HEK293T (cell line): ENCODE measurements at regions not wholly inside any gene's neighbourhood (a gene's known extent, or its start where the extent isn't known, plus 50 kb on each side); places are given as distances from the start of the nearest gene placed in this dataset.

ENCODE experiments used
- CTCF ChIA-PET: fragments of 350-600 bp; formaldehyde crosslinking; extraction: SDS; loops from one replicate; lab custom pipeline; 2021; ENCODE audit warnings: antibody characterized with exemption, inconsistent platforms; lab: Yijun Ruan, JAX
- POLR2A ChIA-PET: fragments of 350-600 bp; formaldehyde crosslinking; extraction: SDS; loops from one replicate; lab custom pipeline; 2020; ENCODE audit warnings: antibody characterized with exemption, inconsistent platforms; lab: Yijun Ruan, JAX
- DNase-seq: peaks from one replicate; pipeline ENCODE4 v3.0.0; 2012; ENCODE audit warnings: mixed read lengths; ENCODE audit errors: extremely low spot score
- ARNT ChIP-seq: fragments of 450-650 bp; IDR thresholded peaks from 2 replicates; pipeline ENCODE4 v1.6.1; 2017; ENCODE audit warnings: mild to moderate bottlenecking
- BHLHE40 ChIP-seq: fragments of 450-650 bp; IDR thresholded peaks from 2 replicates; pipeline ENCODE4 v1.6.1; 2016; ENCODE audit warnings: mild to moderate bottlenecking, moderate library complexity, borderline replicate concordance
- CTBP1 ChIP-seq: fragments of 450-650 bp; IDR thresholded peaks from 2 replicates; pipeline ENCODE4 v1.6.1; 2016; ENCODE audit warnings: borderline replicate concordance
- ELF4 ChIP-seq: fragments of 450-650 bp; IDR thresholded peaks from 2 replicates; pipeline ENCODE4 v1.6.1; 2017; ENCODE audit warnings: antibody characterized with exemption
- FOXA1 ChIP-seq: fragments of 450-650 bp; IDR thresholded peaks from 2 replicates; pipeline ENCODE4 v1.6.1; 2016; ENCODE audit warnings: mild to moderate bottlenecking
- FOXK2 ChIP-seq: fragments of 450-650 bp; IDR thresholded peaks from 2 replicates; pipeline ENCODE4 v1.6.1; 2016; ENCODE audit warnings: mild to moderate bottlenecking
- FOXM1 ChIP-seq: fragments of 450-650 bp; IDR thresholded peaks from 2 replicates; pipeline ENCODE4 v1.6.1; 2017; ENCODE audit warnings: mild to moderate bottlenecking, borderline replicate concordance
- HDGF ChIP-seq: fragments of 450-650 bp; IDR thresholded peaks from 2 replicates; pipeline ENCODE4 v1.6.1; 2017; ENCODE audit warnings: antibody characterized with exemption, borderline replicate concordance
- L3MBTL2 ChIP-seq: fragments of 450-650 bp; conservative IDR thresholded peaks from 2 replicates; pipeline ENCODE4 v1.6.1; 2016; ENCODE audit warnings: mild to moderate bottlenecking
- LEF1 ChIP-seq: fragments of 450-650 bp; IDR thresholded peaks from 2 replicates; pipeline ENCODE4 v1.6.1; 2017; ENCODE audit warnings: mild to moderate bottlenecking, borderline replicate concordance
- NFRKB ChIP-seq: fragments of 450-650 bp; IDR thresholded peaks from 2 replicates; pipeline ENCODE4 v1.6.1; 2016; ENCODE audit warnings: mild to moderate bottlenecking, moderate library complexity
- SP1 ChIP-seq: fragments of 450-650 bp; IDR thresholded peaks from 2 replicates; pipeline ENCODE4 v1.6.1; 2017
- SUZ12 ChIP-seq: fragments of 450-650 bp; IDR thresholded peaks from 2 replicates; pipeline ENCODE4 v1.6.1; 2016; ENCODE audit warnings: mild to moderate bottlenecking
- TARDBP ChIP-seq: fragments of 450-650 bp; IDR thresholded peaks from 2 replicates; pipeline ENCODE4 v1.6.1; 2016
- ZNF384 ChIP-seq: fragments of 450-650 bp; IDR thresholded peaks from 2 replicates; pipeline ENCODE4 v1.6.1; 2016
- TF ChIP-seq, protein P1 (sequence below): fragments of 450-650 bp; IDR thresholded peaks from 2 replicates; pipeline ENCODE4 v1.6.1; 2016

DNA sequence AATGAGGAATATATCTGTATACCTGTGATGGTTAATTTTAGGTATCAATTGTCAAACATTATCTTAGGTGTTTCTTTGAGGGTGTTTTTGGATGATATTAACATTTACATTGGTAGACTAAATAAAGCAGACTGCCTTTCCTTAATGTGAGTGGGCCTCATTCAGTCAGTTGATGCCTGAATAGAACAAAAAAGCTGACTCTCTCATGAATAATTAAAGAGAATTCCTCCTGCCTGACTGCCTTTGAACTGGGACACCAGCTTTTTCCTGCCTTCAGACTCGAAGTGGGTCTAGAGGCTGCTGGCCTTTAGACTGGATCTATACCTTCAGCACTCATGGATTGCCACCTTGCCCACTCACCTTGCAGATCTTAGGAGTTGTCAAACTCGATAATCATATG, 117.9 kb upstream of the TMEM168 start:
- CTCF ChIA-PET: no interaction called here
- no peak for TF ChIP-seq ZNF384
- TF ChIP-seq BHLHE40: no peak
- TF ChIP-seq, protein P1, sequence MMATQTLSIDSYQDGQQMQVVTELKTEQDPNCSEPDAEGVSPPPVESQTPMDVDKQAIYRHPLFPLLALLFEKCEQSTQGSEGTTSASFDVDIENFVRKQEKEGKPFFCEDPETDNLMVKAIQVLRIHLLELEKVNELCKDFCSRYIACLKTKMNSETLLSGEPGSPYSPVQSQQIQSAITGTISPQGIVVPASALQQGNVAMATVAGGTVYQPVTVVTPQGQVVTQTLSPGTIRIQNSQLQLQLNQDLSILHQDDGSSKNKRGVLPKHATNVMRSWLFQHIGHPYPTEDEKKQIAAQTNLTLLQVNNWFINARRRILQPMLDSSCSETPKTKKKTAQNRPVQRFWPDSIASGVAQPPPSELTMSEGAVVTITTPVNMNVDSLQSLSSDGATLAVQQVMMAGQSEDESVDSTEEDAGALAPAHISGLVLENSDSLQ: no peak
- no peak for TF ChIP-seq TARDBP
- no peak for TF ChIP-seq ELF4
- no peak for TF ChIP-seq ARNT
- TF ChIP-seq FOXM1: no peak
- TF ChIP-seq SUZ12: no peak
- no peak for TF ChIP-seq L3MBTL2
- no peak for TF ChIP-seq NFRKB
- TF ChIP-seq SP1: no peak
- no peak for TF ChIP-seq CTBP1
- no peak for TF ChIP-seq HDGF
- POLR2A ChIA-PET: no interaction called here
- no peak for DNase-seq

DNA sequence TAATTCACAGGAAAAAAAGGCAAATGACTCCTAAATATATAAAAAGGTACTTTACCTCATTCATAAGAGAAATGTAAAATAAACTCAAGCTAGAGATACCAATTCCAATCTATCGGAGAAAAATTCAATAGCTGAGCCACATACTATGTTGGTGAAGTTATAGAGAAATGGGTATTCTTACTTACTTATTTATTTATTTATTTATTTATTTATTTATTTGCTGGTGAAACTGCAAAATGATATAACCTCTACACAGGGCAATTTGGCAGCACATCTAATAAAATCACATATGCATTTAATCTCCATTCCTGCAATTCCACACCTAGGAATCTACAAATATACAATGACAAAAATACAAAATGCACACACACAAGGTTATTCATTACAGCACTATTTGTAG, 117.5 kb upstream of the TMEM168 start:
- ChIA-PET POLR2A (no interaction called here), CTCF (no interaction called here)
- no peak for DNase-seq
- TF ChIP-seq, protein P1: no peak
- TF ChIP-seq TARDBP (no peak), SUZ12 (no peak), FOXK2 (no peak), FOXM1 (no peak), LEF1 (no peak), L3MBTL2 (no peak), FOXA1 (no peak)

DNA sequence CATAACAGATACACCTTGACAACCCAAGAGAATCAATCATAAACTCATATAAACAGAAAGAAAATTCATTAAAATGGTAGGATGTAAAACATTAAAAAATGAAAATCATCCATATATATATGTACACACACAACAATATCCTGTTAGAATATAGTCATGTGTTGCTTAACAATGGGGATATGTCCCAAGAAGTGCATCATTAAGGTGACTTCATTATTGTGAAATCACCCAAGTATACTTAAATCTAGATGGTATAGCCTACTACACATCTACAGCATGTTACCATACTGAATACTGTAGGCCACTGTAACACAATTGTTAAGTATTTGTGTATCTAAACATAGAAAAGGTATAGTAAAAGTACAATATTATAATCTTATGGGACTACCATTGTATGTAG, 115.8 kb upstream of the TMEM168 start:
- ChIA-PET POLR2A (no interaction called here), CTCF (no interaction called here)
- no peak for DNase-seq
- TF ChIP-seq FOXM1: no peak
- TF ChIP-seq L3MBTL2: no peak
- no peak for TF ChIP-seq ARNT
- no peak for TF ChIP-seq ZNF384
- no peak for TF ChIP-seq TARDBP
- TF ChIP-seq FOXA1: no peak
- no peak for TF ChIP-seq SP1
- TF ChIP-seq, protein P1: no peak
- TF ChIP-seq NFRKB: no peak
- no peak for TF ChIP-seq LEF1

DNA sequence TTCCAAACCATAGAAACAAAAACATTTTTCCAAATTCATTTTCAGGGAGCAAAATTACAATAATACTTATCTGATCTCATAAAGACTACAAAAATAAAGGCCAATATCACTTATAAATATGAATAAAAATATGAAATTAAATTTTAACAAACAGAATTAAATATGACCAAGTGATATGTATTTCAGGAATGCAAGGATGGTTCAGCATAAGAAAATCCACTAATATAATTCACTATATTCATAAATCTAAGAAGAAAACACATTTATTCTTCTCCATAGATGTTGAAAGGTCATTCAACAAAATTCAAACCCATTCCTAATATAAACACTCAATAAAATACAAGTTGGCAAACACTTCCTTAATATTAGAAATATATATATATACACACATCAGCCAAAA, 115.2 kb upstream of the TMEM168 start:
- TF ChIP-seq L3MBTL2 (no peak), LEF1 (no peak), HDGF (no peak), BHLHE40 (no peak), FOXK2 (no peak), FOXA1 (no peak), SP1 (no peak), ELF4 (no peak), ARNT (no peak), ZNF384 (no peak), TARDBP (no peak), CTBP1 (no peak), SUZ12 (no peak), NFRKB (no peak), FOXM1 (no peak)
- TF ChIP-seq, protein P1: no peak
- CTCF ChIA-PET: no interaction called here
- POLR2A ChIA-PET: no interaction called here
- DNase-seq: no peak

DNA sequence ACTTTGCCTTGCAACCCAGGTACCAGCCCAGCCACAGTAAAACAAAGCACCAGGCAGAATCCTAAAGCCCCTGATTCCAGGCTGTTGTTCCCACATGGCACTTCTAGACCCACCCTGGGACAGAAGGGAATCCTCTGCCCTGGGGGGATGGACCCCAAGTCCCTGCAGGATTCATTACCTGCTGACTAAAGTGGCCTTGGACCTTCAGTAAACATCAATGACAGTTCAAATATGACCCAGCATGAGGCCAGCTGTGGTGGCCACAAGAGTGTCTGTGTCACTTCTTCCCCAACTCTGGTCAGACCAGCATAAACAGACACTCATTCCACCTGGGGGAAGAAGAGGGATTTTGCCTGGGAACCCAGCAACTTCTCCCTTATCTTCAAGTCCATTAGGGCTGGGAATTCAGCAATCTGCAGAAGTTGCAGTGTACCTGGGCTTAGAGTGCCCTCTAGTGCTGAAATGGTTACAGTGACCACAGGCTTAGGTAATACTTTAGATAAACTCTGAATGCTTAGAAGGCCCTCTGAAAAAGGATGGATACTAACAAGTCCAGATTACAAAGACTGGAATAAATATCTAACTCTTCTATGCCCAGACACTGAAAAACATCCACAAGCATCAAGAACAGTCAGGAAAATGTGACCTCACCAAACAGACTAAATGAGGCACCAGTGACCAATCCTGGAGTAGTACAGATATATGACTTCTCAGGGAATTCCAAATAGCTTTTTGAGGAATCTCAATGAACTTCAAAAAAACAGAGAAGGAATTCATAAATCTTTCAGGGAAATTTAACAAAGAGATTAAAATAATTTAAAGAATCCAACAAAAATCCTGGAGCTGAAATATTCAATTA, 108.5 kb upstream of the TMEM168 start:
- DNase-seq: peak; percentile 54
- POLR2A ChIA-PET: no interaction called here
- TF ChIP-seq SP1: no peak
- no peak for TF ChIP-seq ZNF384
- TF ChIP-seq L3MBTL2: no peak
- TF ChIP-seq, protein P1: no peak
- no peak for TF ChIP-seq ARNT
- TF ChIP-seq FOXM1: no peak
- TF ChIP-seq SUZ12: no peak
- no peak for TF ChIP-seq TARDBP
- TF ChIP-seq HDGF: no peak
- no peak; the same call in 1 of the 2 replicates for TF ChIP-seq CTBP1
- no peak for TF ChIP-seq ELF4
- no peak for TF ChIP-seq FOXA1
- TF ChIP-seq BHLHE40: no peak
- TF ChIP-seq LEF1: no peak
- CTCF ChIA-PET: no interaction called here
